ENCODE measurements at regions not wholly inside any gene's neighbourhood (a gene's known extent, or its start where the extent isn't known, plus 50 kb on each side); places are given as distances from the start of the nearest gene placed in this dataset.
"Not testable (repeated sequence)": the region's sequence is repeated elsewhere in the genome, so short reads cannot be mapped to it uniquely, and the experiment has no call there.

GRCh38 chr14:106359157-106359887 lies 832.9 kb downstream of the TMEM121 start:
- TF ChIP-seq CTCF, POLR2A (IDR thresholded peaks at IDR 0.05): not testable (repeated sequence)

Data from stomach (tissue), 4 donors.